Natural killer cell (primary cell): ENCODE measurements at regions not wholly inside any gene's neighbourhood (a gene's known extent, or its start where the extent isn't known, plus 50 kb on each side); places are given as distances from the start of the nearest gene placed in this dataset.

Experiments
- ATAC-seq, 3 donors: fragments of 150-1000 bp in 2 of 3; fragments of 200-7000 bp in 1 of 3; cut with Tn5 transposase; 1 replicate in 1 of 3; 2 replicates in 2 of 3; pipeline ENCODE4 v1.10.0; 2021; ENCODE audit warnings: mild to moderate bottlenecking in 2 of 3, moderate library complexity in 2 of 3
- DNase-seq, 2 donors: peaks; one replicate each; pipeline versions ENCODE4 v3.0.0 to v3.0.0-alpha.2; 2013 to 2021; ENCODE audit warnings: mixed read lengths in 1 of 2
- H3K27ac ChIP-seq: one replicate; pipeline ENCODE4 v1.5.1; 2013; ENCODE audit warnings: mild to moderate bottlenecking, low read length
- H3K27me3 ChIP-seq: one replicate; pipeline ENCODE4 v1.6.1; 2013; ENCODE audit warnings: low read length; ENCODE audit not compliant: control insufficient read depth, insufficient read depth
- H3K36me3 ChIP-seq: one replicate; pipeline ENCODE4 v1.6.1; 2013; ENCODE audit warnings: low read length; ENCODE audit not compliant: control insufficient read depth, insufficient read depth
- H3K4me1 ChIP-seq: one replicate; pipeline ENCODE4 v1.6.1; 2013; ENCODE audit warnings: low read length; ENCODE audit not compliant: control insufficient read depth, insufficient read depth
- H3K4me3 ChIP-seq: one replicate; pipeline ENCODE4 v1.5.1; 2013; ENCODE audit warnings: low read length
- H3K9me3 ChIP-seq: one replicate; pipeline ENCODE4 v1.6.1; 2013; ENCODE audit warnings: low read length; ENCODE audit not compliant: control insufficient read depth, insufficient read depth
- H3K27ac Mint-ChIP-seq, 2 donors: one replicate each; pipeline ENCODE4 v1.8.0; 2022; ENCODE audit warnings: mild to moderate bottlenecking in 2 of 2, mixed read lengths in 2 of 2, moderate library complexity in 1 of 2
- H3K27me3 Mint-ChIP-seq, 2 donors: one replicate each; pipeline ENCODE4 v1.8.0; 2022; ENCODE audit warnings: low read depth in 2 of 2, mixed read lengths in 2 of 2
- H3K36me3 Mint-ChIP-seq: one replicate; pipeline ENCODE4 v1.8.0; 2022; ENCODE audit warnings: mixed read lengths
- H3K4me1 Mint-ChIP-seq, 2 donors: one replicate each; pipeline ENCODE4 v1.8.0; 2022; ENCODE audit warnings: mixed read lengths in 2 of 2
- H3K4me3 Mint-ChIP-seq: one replicate; pipeline ENCODE4 v1.8.0; 2022; ENCODE audit warnings: mild to moderate bottlenecking, moderate library complexity, mixed read lengths
- H3K9me3 Mint-ChIP-seq, 2 donors: one replicate each; pipeline ENCODE4 v1.8.0; 2022; ENCODE audit warnings: mixed read lengths in 2 of 2
- WGBS: methylation state at CpG from one replicate; pipeline ENCODE4 v1.1.7; 2013; ENCODE audit warnings: missing lambda C conversion rate; ENCODE audit not compliant: insufficient coverage; 5-methylcytosine and 5-hydroxymethylcytosine counted together
- intact Hi-C: fragments of 100-400 bp; cut with micrococcal nuclease; formaldehyde crosslinking; loops from one replicate; pipeline ENCODE4 v1.14.2; 2022
- TF ChIP-seq, protein P1 (sequence below): fragments of 200-600 bp; IDR thresholded peaks from one replicate; pipeline ENCODE4 v1.8.0; 2022; ENCODE audit warnings: antibody characterized with exemption

GRCh38 chrX:122268353-122268752 is 915.7 kb upstream of the GRIA3 start:
- Histone ChIP-seq H3K36me3 (no peaks in the 10 kb centered on the region), H3K4me1 (no peaks in the 10 kb centered on the region), H3K9me3 (peaks cover 4% of the 10 kb centered on the region), H3K27me3 (no peaks in the 10 kb centered on the region), H3K27ac (no peak overlapping the region), H3K4me3 (no peak overlapping the region)
- ATAC-seq (no peak), DNase-seq (no peak)
- TF ChIP-seq, protein P1, sequence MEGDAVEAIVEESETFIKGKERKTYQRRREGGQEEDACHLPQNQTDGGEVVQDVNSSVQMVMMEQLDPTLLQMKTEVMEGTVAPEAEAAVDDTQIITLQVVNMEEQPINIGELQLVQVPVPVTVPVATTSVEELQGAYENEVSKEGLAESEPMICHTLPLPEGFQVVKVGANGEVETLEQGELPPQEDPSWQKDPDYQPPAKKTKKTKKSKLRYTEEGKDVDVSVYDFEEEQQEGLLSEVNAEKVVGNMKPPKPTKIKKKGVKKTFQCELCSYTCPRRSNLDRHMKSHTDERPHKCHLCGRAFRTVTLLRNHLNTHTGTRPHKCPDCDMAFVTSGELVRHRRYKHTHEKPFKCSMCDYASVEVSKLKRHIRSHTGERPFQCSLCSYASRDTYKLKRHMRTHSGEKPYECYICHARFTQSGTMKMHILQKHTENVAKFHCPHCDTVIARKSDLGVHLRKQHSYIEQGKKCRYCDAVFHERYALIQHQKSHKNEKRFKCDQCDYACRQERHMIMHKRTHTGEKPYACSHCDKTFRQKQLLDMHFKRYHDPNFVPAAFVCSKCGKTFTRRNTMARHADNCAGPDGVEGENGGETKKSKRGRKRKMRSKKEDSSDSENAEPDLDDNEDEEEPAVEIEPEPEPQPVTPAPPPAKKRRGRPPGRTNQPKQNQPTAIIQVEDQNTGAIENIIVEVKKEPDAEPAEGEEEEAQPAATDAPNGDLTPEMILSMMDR: no peak
- H3K4me1 Mint-ChIP-seq: no peaks in the 10 kb centered on the region
- no peak overlapping the region for H3K4me3 Mint-ChIP-seq
- H3K36me3 Mint-ChIP-seq: no peaks in the 10 kb centered on the region
- H3K27me3 Mint-ChIP-seq: no peaks in the 10 kb centered on the region
- H3K27ac Mint-ChIP-seq: no peak overlapping the region
- intact Hi-C loops: no loop called here
- peaks cover 14 to 21% of the 10 kb centered on the region in 2 donors for H3K9me3 Mint-ChIP-seq

DNA sequence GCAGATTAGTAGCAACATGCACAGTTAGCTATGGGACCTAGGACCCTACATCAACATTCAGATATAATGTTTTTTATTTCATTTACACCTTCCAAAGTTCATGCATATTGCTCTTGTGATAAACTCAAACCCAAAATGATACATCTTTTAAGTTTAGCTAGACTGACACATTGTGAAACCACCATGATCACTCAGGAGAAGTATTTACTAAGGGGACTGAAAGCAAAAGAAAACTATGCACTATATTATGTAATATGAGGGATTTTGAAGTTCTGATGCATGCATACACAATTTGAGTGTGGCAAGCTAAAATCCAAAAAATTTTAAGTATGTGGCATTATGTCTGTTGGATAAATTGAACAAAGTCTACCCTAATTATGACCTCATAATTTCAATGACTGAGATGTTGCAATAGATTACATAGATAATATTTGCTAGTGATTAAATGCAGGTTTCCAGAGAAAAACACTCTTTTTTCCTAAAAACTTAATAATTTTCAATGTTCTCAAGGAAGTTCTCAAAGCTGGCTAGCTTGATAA is 914.8 kb upstream of the GRIA3 start:
- no peak overlapping the region for H3K4me3 ChIP-seq
- DNase-seq (no peak), ATAC-seq (no peak)
- Mint-ChIP-seq H3K9me3 (peaks cover 13 to 19% of the 10 kb centered on the region in 2 donors), H3K27me3 (no peaks in the 10 kb centered on the region), H3K36me3 (no peaks in the 10 kb centered on the region), H3K27ac (no peak overlapping the region), H3K4me3 (no peak overlapping the region), H3K4me1 (no peaks in the 10 kb centered on the region)
- TF ChIP-seq, protein P1: no peak
- H3K27me3 ChIP-seq: no peaks in the 10 kb centered on the region
- H3K9me3 ChIP-seq: peaks cover 4% of the 10 kb centered on the region
- no peaks in the 10 kb centered on the region for H3K36me3 ChIP-seq
- intact Hi-C loops: no loop called here
- no peak overlapping the region for H3K27ac ChIP-seq
- H3K4me1 ChIP-seq: no peaks in the 10 kb centered on the region

GRCh38 chrX:122270809-122271494 is 913.1 kb upstream of the GRIA3 start:
- intact Hi-C loops: no loop called here
- Mint-ChIP-seq H3K9me3 (peaks cover 9 to 13% of the 10 kb centered on the region in 2 donors), H3K4me1 (no peaks in the 10 kb centered on the region), H3K27me3 (no peaks in the 10 kb centered on the region), H3K36me3 (no peaks in the 10 kb centered on the region), H3K4me3 (no peak overlapping the region), H3K27ac (no peak overlapping the region)
- no peaks in the 10 kb centered on the region for H3K4me1 ChIP-seq
- DNase-seq: no peak
- H3K4me3 ChIP-seq: no peak overlapping the region
- WGBS: 100% methylated on average over 1 of the region's 7 CpGs
- H3K27me3 ChIP-seq: no peaks in the 10 kb centered on the region
- TF ChIP-seq, protein P1: no peak
- H3K27ac ChIP-seq: no peak overlapping the region
- H3K36me3 ChIP-seq: no peaks in the 10 kb centered on the region
- no peak for ATAC-seq
- peaks cover 4% of the 10 kb centered on the region for H3K9me3 ChIP-seq

- intact Hi-C loops: no loop called here
- no peak overlapping the region for H3K27ac Mint-ChIP-seq
- no peaks in the 10 kb centered on the region for H3K27me3 ChIP-seq
- H3K27me3 Mint-ChIP-seq: no peaks in the 10 kb centered on the region
- TF ChIP-seq, protein P1: no peak
- H3K9me3 ChIP-seq: peaks cover 2% of the 10 kb centered on the region
- no peak overlapping the region for H3K27ac ChIP-seq
- no peaks in the 10 kb centered on the region for H3K4me1 Mint-ChIP-seq
- no CpG with 5 or more reads among the region's 1 CpG for WGBS
- ATAC-seq (no peak), DNase-seq (no peak)
- no peaks in the 10 kb centered on the region for H3K4me1 ChIP-seq
- H3K36me3 ChIP-seq: no peaks in the 10 kb centered on the region
- peaks cover 9 to 13% of the 10 kb centered on the region in 2 donors for H3K9me3 Mint-ChIP-seq
- no peaks in the 10 kb centered on the region for H3K36me3 Mint-ChIP-seq
- no peak overlapping the region for H3K4me3 Mint-ChIP-seq
- no peak overlapping the region for H3K4me3 ChIP-seq
Observed at GRCh38 chrX:122272011-122272410, 912.1 kb upstream of the GRIA3 start.
